ENCODE measurements at regions not wholly inside any gene's neighbourhood (a gene's known extent, or its start where the extent isn't known, plus 50 kb on each side); places are given as distances from the start of the nearest gene placed in this dataset.
A peak's percentile ranks its signal among the peaks of the same experiment; 100 is the strongest.

DNA sequence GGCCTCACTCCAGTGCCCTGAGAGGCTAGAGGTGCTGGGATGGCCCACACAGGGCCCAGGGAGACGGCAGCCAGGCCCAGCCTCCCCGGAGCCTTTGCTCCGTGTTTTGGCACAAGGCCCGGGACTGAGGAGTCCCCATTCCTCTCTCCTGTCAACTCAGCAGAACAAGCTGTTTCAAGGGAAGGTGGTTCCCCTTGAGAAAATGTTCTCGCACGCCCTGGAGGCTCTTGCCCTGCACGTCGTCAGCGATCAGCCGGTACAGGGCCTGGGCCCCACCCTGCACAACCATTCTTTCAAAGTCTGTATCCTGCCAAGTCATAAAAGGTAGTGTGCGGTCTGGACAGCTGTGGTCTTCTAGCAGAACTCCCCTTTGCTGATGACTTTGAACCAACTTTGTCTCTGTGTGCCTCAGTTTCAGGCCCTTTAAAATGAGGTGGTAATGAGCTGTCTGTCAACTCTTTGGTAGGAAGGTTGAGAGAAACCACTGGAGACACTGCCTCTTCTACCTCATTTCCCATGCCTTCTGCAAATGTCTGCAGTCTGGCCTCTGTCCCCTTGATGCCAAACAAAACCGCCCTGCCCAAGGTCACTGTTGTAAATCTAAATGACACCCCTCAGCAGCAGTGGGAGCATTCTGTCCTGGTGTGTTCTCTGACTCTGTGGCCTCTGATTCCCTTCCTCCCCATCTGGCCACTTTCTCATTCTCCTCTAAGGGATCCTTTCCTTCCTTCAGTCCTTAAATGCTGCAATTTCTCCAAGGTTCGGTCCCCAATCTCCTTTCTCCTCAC, 138.6 kb upstream of the JUN start:
- Histone ChIP-seq H3K4me3 (no peak overlapping the region), H3K27me3 (no peaks in the 10 kb centered on the region), H3K27ac (peak overlapping the region in 3 of 4 donors; percentile 42 to 55 (median 52)), H3K9me3 (no peaks in the 10 kb centered on the region), H3K36me3 (replicated peaks in 1 of 2; ENCODE audit: insufficient read depth in 1 of 2, low read depth in 2 of 2) (no peaks in the 10 kb centered on the region), H3K4me1 (peaks cover 15% of the 10 kb centered on the region)
- TF ChIP-seq POLR2A (IDR thresholded peaks at IDR 0.05), result no peak
- TF ChIP-seq, protein P1, sequence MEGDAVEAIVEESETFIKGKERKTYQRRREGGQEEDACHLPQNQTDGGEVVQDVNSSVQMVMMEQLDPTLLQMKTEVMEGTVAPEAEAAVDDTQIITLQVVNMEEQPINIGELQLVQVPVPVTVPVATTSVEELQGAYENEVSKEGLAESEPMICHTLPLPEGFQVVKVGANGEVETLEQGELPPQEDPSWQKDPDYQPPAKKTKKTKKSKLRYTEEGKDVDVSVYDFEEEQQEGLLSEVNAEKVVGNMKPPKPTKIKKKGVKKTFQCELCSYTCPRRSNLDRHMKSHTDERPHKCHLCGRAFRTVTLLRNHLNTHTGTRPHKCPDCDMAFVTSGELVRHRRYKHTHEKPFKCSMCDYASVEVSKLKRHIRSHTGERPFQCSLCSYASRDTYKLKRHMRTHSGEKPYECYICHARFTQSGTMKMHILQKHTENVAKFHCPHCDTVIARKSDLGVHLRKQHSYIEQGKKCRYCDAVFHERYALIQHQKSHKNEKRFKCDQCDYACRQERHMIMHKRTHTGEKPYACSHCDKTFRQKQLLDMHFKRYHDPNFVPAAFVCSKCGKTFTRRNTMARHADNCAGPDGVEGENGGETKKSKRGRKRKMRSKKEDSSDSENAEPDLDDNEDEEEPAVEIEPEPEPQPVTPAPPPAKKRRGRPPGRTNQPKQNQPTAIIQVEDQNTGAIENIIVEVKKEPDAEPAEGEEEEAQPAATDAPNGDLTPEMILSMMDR (IDR thresholded peaks at IDR 0.05), result no peak
- WGBS, 2 donors, result 31 to 47% methylated on average over 9 to 13 of the region's 13 CpGs
- peak; percentile 85 for ATAC-seq
- DNase-seq, result peak; percentile 62 to 81 (median 77)
- intact Hi-C loops (cut with DNase I), result no loop called here

DNA sequence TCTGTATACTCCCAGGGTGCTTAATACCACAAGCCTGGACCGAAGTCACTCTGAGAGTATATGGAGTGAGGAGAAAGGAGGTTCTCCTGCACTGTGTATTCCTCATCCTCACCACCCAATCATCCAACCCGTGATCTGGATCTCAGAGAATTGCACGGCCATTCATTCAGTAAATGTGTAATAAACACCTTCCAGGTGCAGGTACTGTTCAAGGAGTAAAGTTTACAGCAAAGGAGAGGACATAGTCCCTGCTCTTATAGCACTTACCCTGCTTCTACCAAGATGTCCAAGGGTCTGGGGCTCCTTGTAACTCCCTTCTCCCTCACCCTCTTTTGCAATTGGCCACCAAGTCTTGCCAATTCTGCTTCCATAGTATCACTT, 139.2 kb upstream of the JUN start:
- H3K36me3 ChIP-seq (replicated peaks in 1 of 2; ENCODE audit: insufficient read depth in 1 of 2, low read depth in 2 of 2), result no peaks in the 10 kb centered on the region
- H3K27me3 ChIP-seq, result no peaks in the 10 kb centered on the region
- peak overlapping the region in 3 of 4 donors; percentile 42 to 55 (median 52) for H3K27ac ChIP-seq
- H3K4me1 ChIP-seq, result peaks cover 15% of the 10 kb centered on the region
- H3K4me3 ChIP-seq, result no peak overlapping the region
- ATAC-seq, result no peak
- H3K9me3 ChIP-seq, result no peaks in the 10 kb centered on the region
- TF ChIP-seq, protein P1 (IDR thresholded peaks at IDR 0.05), result no peak
- no peak for TF ChIP-seq POLR2A (IDR thresholded peaks at IDR 0.05)
- no peak for DNase-seq
- 83 to 89% methylated on average over 3 of the region's 3 CpGs for WGBS, 2 donors
- intact Hi-C loops (cut with DNase I), result no loop called here

DNA sequence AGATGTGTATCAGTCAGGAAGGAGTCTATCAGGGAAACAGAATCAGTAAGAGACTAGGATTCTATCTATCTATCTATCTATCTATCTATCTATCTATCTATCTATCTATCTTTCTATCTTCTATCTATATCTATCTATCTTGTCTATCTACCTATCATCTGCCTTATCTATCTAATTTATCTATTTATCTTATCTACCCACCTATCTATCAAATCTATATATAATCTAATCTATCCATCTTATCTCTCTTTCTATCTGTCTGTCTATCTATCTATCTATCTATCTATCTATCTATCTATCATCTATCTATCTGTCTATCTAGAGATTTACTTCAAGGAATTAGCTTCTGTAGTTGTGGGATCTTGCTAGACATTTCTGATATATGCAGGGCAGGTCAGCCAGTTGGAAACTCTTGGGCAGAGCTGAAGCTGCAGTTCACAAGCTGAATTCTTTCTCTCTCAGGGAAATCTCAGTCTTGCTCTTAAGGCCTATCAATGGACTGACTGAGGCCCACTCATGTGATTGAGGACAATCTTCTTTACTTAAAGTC, 140.2 kb upstream of the JUN start:
- Histone ChIP-seq H3K9me3 (no peaks in the 10 kb centered on the region), H3K36me3 (replicated peaks in 1 of 2; ENCODE audit: insufficient read depth in 1 of 2, low read depth in 2 of 2) (no peaks in the 10 kb centered on the region), H3K4me1 (peaks cover 15% of the 10 kb centered on the region), H3K4me3 (no peak overlapping the region), H3K27ac (no peak overlapping the region), H3K27me3 (no peaks in the 10 kb centered on the region)
- no peak for ATAC-seq
- DNase-seq, result no peak
- no peak for TF ChIP-seq POLR2A (IDR thresholded peaks at IDR 0.05)
- TF ChIP-seq, protein P1 (IDR thresholded peaks at IDR 0.05), result no peak
- intact Hi-C loops (cut with DNase I), result no loop called here

DNA sequence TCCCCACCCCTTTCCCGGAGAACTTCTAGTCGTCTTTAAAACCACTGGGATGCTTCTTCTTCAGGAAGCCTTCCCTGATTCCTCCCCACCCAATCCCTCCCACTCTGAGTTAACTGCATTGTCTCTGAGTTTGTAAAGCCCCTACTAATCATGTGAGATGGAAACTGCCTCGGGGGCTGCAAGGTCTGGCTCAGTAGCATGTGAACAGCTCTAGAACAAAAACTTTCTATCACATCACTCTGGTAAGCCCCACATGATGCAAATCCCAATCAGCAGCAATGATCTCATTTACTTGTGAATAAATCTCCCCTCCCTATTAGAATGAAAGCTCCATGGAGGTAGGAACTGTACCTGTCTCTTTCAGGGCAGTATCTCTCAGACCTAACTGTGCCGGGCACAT, 141.0 kb upstream of the JUN start:
- TF ChIP-seq, protein P1 (IDR thresholded peaks at IDR 0.05), result no peak
- TF ChIP-seq POLR2A (IDR thresholded peaks at IDR 0.05), result no peak
- intact Hi-C loops (cut with DNase I), result no loop called here
- no peaks in the 10 kb centered on the region for H3K36me3 ChIP-seq (replicated peaks in 1 of 2; ENCODE audit: insufficient read depth in 1 of 2, low read depth in 2 of 2)
- DNase-seq, result no peak
- no peaks in the 10 kb centered on the region for H3K27me3 ChIP-seq
- H3K4me3 ChIP-seq, result no peak overlapping the region
- H3K27ac ChIP-seq, result no peak overlapping the region
- ATAC-seq, result no peak
- no peaks in the 10 kb centered on the region for H3K9me3 ChIP-seq
- H3K4me1 ChIP-seq, result peaks cover 15% of the 10 kb centered on the region
- WGBS, 2 donors, result 83 to 89% methylated on average over 4 of the region's 4 CpGs

DNA sequence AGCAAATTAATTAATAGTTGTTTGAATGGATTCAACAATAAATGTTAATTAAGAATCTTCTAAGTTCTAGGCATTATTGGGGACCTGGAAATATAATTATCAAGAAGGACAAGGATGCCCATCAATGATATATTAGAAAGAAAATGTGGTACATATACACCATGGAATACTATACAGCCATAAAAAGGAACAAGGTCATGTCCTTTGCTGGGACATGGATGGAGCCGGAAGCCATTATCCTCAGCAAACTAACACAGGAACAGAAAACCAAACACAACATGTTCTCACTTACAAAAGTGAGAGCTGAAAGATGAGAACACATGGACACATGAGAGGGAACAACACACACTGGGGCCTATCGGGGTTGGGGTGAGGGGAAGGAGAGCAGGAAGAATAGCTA, 141.4 kb upstream of the JUN start:
- intact Hi-C loops (cut with DNase I), result no loop called here
- no peak for DNase-seq
- Histone ChIP-seq H3K9me3 (no peaks in the 10 kb centered on the region), H3K27ac (no peak overlapping the region), H3K27me3 (no peaks in the 10 kb centered on the region), H3K36me3 (replicated peaks in 1 of 2; ENCODE audit: insufficient read depth in 1 of 2, low read depth in 2 of 2) (no peaks in the 10 kb centered on the region), H3K4me1 (peaks cover 15% of the 10 kb centered on the region), H3K4me3 (no peak overlapping the region)
- WGBS, 2 donors, result 91 to 95% methylated on average over 2 of the region's 2 CpGs
- TF ChIP-seq, protein P1 (IDR thresholded peaks at IDR 0.05), result no peak
- no peak for TF ChIP-seq POLR2A (IDR thresholded peaks at IDR 0.05)
- ATAC-seq, result no peak
